ENCODE measurements at regions not wholly inside any gene's neighbourhood (a gene's known extent, or its start where the extent isn't known, plus 50 kb on each side); places are given as distances from the start of the nearest gene placed in this dataset.
"Not testable (repeated sequence)": the region's sequence is repeated elsewhere in the genome, so short reads cannot be mapped to it uniquely, and the experiment has no call there.

DNA sequence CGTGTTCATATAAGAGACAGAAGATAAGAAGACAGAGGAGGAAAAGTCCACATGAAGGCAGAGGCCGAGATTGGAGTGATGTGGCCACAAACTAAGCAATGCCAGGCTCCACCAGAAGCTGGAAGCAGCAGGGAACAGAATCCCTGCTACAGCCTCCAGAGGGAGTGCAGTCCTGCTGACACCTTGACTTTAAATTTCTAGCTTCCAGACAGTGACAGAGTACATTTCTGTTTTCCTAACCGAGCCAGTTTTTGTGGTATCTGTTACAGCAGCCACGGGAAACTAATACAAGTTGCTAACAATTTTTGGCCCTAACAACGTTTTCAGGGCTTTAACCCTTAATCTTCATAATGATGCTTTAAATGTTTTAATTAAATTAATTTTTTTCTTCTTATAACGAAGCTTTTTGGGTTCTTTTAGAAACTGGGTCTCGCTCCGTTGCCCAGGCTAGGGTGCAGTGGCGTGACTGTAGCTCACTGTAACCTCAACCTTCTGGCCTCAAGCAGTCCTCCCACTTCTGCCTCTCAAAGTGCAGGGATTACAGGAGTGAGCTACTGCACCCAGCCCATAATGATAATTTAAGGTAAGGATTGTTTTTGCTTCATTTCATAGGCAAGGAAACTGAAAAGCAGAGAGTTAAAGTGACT, 202.3 kb upstream of the PROK2 start:
- H3K9me3 ChIP-seq, result peaks cover 0 to 7% (median 0%) of the 10 kb centered on the region in 4 donors
- WGBS, 2 donors, result 74 to 76% methylated on average over 9 of the region's 9 CpGs
- H3K36me3 ChIP-seq, result no peaks in the 10 kb centered on the region
- TF ChIP-seq EP300 (IDR thresholded peaks at IDR 0.05), result no peak
- no peak for TF ChIP-seq POLR2A (IDR thresholded peaks at IDR 0.05)
- TF ChIP-seq, protein P1, sequence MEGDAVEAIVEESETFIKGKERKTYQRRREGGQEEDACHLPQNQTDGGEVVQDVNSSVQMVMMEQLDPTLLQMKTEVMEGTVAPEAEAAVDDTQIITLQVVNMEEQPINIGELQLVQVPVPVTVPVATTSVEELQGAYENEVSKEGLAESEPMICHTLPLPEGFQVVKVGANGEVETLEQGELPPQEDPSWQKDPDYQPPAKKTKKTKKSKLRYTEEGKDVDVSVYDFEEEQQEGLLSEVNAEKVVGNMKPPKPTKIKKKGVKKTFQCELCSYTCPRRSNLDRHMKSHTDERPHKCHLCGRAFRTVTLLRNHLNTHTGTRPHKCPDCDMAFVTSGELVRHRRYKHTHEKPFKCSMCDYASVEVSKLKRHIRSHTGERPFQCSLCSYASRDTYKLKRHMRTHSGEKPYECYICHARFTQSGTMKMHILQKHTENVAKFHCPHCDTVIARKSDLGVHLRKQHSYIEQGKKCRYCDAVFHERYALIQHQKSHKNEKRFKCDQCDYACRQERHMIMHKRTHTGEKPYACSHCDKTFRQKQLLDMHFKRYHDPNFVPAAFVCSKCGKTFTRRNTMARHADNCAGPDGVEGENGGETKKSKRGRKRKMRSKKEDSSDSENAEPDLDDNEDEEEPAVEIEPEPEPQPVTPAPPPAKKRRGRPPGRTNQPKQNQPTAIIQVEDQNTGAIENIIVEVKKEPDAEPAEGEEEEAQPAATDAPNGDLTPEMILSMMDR (IDR thresholded peaks at IDR 0.05), result no peak
- DNase-seq (ENCODE audit: low spot score in 2 of 2), result no peak
- H3K27me3 ChIP-seq, result no peaks in the 10 kb centered on the region
- no peak overlapping the region for H3K27ac ChIP-seq
- H3K4me1 ChIP-seq, result no peaks in the 10 kb centered on the region
- no peak overlapping the region for H3K4me3 ChIP-seq

- Histone ChIP-seq H3K27me3 (no peaks in the 10 kb centered on the region), H3K9me3 (peaks cover 0 to 7% (median 0%) of the 10 kb centered on the region in 4 donors), H3K27ac (no peak overlapping the region), H3K36me3 (no peaks in the 10 kb centered on the region), H3K4me3 (no peak overlapping the region), H3K4me1 (no peaks in the 10 kb centered on the region)
- TF ChIP-seq EP300 (IDR thresholded peaks at IDR 0.05), result no peak
- TF ChIP-seq, protein P1 (IDR thresholded peaks at IDR 0.05), result no peak
- TF ChIP-seq POLR2A (IDR thresholded peaks at IDR 0.05), result no peak
- 87 to 91% methylated on average over 6 of the region's 6 CpGs for WGBS, 2 donors
- no peak for DNase-seq (ENCODE audit: low spot score in 2 of 2)
Measured at GRCh38 chr3:71986606-71987005, 201.7 kb upstream of the PROK2 start.

GRCh38 chr3:71984843-71985613, 200.1 kb upstream of the PROK2 start:
- H3K27ac ChIP-seq, result no peak overlapping the region
- H3K9me3 ChIP-seq, result no peaks in the 10 kb centered on the region
- H3K4me1 ChIP-seq, result no peaks in the 10 kb centered on the region
- H3K4me3 ChIP-seq, result no peak overlapping the region
- TF ChIP-seq, protein P1 (IDR thresholded peaks at IDR 0.05), result no peak
- TF ChIP-seq POLR2A (IDR thresholded peaks at IDR 0.05) (no peak), EP300 (IDR thresholded peaks at IDR 0.05) (no peak)
- 58 to 72% methylated on average over 9 of the region's 9 CpGs for WGBS, 2 donors
- no peak for DNase-seq (ENCODE audit: low spot score in 2 of 2)
- no peaks in the 10 kb centered on the region for H3K27me3 ChIP-seq
- H3K36me3 ChIP-seq, result no peaks in the 10 kb centered on the region

- Histone ChIP-seq H3K9me3 (no peaks in the 10 kb centered on the region), H3K4me1 (no peaks in the 10 kb centered on the region), H3K4me3 (no peak overlapping the region), H3K36me3 (no peaks in the 10 kb centered on the region), H3K27ac (no peak overlapping the region), H3K27me3 (no peaks in the 10 kb centered on the region)
- 94 to 97% methylated on average over 4 of the region's 4 CpGs for WGBS, 2 donors
- DNase-seq (ENCODE audit: low spot score in 2 of 2), result no peak
- no peak for TF ChIP-seq EP300 (IDR thresholded peaks at IDR 0.05)
- TF ChIP-seq, protein P1 (IDR thresholded peaks at IDR 0.05), result no peak
Measured at GRCh38 chr3:71983694-71984093, 198.7 kb upstream of the PROK2 start.

DNA sequence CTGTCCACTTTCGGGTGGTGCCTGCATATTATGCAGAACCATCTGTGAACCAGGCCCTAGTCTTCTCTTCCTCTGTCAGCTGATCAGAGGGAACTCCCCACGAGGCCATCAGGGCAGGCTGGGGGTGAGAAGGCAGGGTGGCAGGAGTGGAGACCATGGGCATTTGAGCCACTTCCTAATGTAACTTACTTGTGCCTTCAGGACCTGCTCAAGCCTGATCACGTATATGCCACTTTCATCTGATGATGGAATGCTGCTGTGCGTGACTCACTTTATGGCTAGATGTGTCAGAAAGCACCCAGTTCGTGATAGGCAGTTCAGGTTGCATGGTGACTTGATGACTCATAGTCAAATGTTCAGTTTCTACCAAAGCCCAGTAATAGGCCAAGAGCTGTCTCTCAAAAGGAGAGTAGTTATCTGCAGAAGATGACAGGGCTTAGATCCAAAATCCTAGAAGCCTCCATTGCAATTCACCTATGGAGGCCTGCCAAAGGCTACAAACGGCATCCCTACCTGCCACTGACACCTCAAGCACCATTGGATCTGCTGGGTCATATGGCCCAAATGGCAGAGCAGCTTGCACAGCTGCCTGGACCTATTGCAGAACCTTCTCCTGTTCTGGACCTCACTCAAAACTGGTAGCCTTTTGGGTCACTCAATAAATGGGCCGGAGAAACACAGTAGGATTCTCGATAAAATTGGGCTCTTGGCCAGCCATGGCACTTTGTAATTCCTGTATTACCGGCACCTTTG, 197.7 kb upstream of the PROK2 start:
- not testable (repeated sequence) for DNase-seq (ENCODE audit: low spot score in 2 of 2); H3K27ac ChIP-seq; H3K27me3 ChIP-seq; H3K36me3 ChIP-seq; H3K9me3 ChIP-seq; H3K4me1 ChIP-seq; H3K4me3 ChIP-seq
- 62 to 82% methylated on average over 9 of the region's 9 CpGs for WGBS, 2 donors
